ENCODE measurements at regions not wholly inside any gene's neighbourhood (a gene's known extent, or its start where the extent isn't known, plus 50 kb on each side); places are given as distances from the start of the nearest gene placed in this dataset.

DNA sequence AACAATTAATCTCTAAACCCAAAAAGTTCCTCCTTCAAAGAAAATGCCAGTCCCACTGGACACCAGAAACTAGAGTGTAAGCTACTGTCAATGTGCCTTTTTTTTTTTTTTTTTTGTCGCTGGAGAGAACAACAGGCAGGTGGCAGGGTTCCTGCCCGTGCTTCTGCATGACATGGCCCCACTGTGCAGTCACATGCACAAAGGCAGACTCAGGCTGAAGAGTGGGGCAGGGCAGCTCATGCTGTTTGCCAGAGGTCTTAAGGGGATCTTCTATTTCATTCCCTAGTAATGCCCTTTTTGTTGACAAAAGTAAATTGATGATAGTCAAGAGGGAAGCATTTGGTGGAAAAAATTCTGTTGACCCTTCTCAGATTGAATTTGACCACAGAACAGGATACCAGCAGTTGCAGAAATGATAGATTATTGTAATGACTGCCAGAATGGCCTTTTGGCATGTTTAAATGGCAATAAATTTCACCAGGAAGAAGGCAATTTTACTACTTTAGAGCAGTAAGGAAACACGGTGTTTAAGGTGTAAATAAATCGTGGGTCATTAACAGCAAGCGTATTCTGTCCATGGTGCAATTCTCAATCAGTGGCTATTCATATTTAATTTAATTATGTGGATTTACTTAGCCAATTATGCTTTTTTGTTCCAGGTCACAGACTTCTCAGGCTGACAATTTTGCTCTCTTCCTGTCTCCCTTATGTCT is 80.9 kb downstream of the NKX6-1 start:
- H3K9me3 ChIP-seq (ENCODE audit: low read depth, low read length) = no peaks in the 10 kb centered on the region
- H3K4me3 ChIP-seq = no peak overlapping the region
- H3K36me3 ChIP-seq (ENCODE audit: insufficient read depth, low read length) = no peaks in the 10 kb centered on the region
- H3K9ac ChIP-seq (ENCODE audit: insufficient read length) = no peak overlapping the region
- no peak for TF ChIP-seq POLR2AphosphoS5 (IDR thresholded peaks at IDR 0.05; ENCODE audit: borderline replicate concordance, low read depth, low read length)
- no peak for DNase-seq (ENCODE audit: low read depth, low spot score)
- no peak overlapping the region for H3K27ac ChIP-seq

DNA sequence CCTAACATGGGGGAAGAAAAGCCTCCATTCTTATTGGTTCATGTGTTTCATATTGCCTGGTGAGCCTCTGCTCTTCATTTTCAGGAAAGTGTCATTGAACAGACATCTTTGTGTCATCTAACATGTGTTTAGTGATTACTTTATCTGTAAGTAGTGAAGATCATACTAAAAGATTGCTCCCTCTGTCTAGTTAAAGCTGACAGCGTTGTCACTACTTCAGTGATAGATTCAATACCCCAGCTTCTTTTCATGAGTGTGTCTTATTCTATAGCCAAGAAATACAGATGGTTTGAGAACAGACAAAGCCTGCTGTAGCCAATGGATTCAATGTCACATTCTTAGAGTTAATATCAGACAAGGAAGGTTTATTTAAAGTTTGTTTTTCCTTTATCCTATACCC is 85.1 kb downstream of the NKX6-1 start:
- H3K36me3 ChIP-seq (ENCODE audit: insufficient read depth, low read length) = no peaks in the 10 kb centered on the region
- H3K9ac ChIP-seq (ENCODE audit: insufficient read length) = no peak overlapping the region
- H3K27ac ChIP-seq = no peak overlapping the region
- H3K4me3 ChIP-seq = no peak overlapping the region
- H3K9me3 ChIP-seq (ENCODE audit: low read depth, low read length) = no peaks in the 10 kb centered on the region
- DNase-seq (ENCODE audit: low read depth, low spot score) = no peak
- TF ChIP-seq EZH2 (IDR thresholded peaks at IDR 0.05) = no peak
- no peak for TF ChIP-seq FOXP2 (optimal IDR thresholded peaks at IDR 0.05; ENCODE audit: control extremely low read depth, extremely low read length, insufficient read depth)
- no peak for TF ChIP-seq POLR2AphosphoS5 (IDR thresholded peaks at IDR 0.05; ENCODE audit: borderline replicate concordance, low read depth, low read length)

DNA sequence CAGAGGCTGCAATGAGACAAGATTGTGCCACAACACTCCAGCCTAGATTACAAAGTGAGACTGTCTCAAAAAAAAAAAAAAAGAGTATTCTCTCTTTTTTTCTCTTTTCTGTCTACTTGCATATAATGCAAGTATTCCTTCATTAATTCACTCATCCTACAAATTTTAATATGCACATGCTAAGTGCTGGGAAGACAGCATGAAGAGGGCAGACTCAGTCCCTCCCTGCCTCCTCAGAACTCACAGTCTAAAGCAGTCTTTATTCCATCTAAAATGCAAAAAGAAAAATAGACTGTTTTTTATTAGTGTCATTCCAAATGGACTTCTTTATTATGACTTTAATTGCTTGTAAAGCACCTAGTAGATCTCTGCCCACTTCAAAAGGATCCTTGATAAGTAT is 85.6 kb downstream of the NKX6-1 start:
- no peaks in the 10 kb centered on the region for H3K36me3 ChIP-seq (ENCODE audit: insufficient read depth, low read length)
- no peak for DNase-seq (ENCODE audit: low read depth, low spot score)
- TF ChIP-seq FOXP2 (optimal IDR thresholded peaks at IDR 0.05; ENCODE audit: control extremely low read depth, extremely low read length, insufficient read depth) (no peak), POLR2AphosphoS5 (IDR thresholded peaks at IDR 0.05; ENCODE audit: borderline replicate concordance, low read depth, low read length) (no peak), EZH2 (IDR thresholded peaks at IDR 0.05) (no peak)
- H3K4me3 ChIP-seq = no peak overlapping the region
- no peak overlapping the region for H3K9ac ChIP-seq (ENCODE audit: insufficient read length)
- no peaks in the 10 kb centered on the region for H3K9me3 ChIP-seq (ENCODE audit: low read depth, low read length)
- H3K27ac ChIP-seq = no peak overlapping the region

GRCh38 chr4:84412062-84412461 is 87.0 kb downstream of the NKX6-1 start:
- Histone ChIP-seq H3K9me3 (ENCODE audit: low read depth, low read length) (no peaks in the 10 kb centered on the region), H3K27ac (no peak overlapping the region), H3K36me3 (ENCODE audit: insufficient read depth, low read length) (no peaks in the 10 kb centered on the region), H3K9ac (ENCODE audit: insufficient read length) (no peak overlapping the region), H3K4me3 (no peak overlapping the region)
- TF ChIP-seq FOXP2 (optimal IDR thresholded peaks at IDR 0.05; ENCODE audit: control extremely low read depth, extremely low read length, insufficient read depth) = no peak
- no peak for TF ChIP-seq EZH2 (IDR thresholded peaks at IDR 0.05)
- no peak for TF ChIP-seq POLR2AphosphoS5 (IDR thresholded peaks at IDR 0.05; ENCODE audit: borderline replicate concordance, low read depth, low read length)
- DNase-seq (ENCODE audit: low read depth, low spot score) = no peak

DNA sequence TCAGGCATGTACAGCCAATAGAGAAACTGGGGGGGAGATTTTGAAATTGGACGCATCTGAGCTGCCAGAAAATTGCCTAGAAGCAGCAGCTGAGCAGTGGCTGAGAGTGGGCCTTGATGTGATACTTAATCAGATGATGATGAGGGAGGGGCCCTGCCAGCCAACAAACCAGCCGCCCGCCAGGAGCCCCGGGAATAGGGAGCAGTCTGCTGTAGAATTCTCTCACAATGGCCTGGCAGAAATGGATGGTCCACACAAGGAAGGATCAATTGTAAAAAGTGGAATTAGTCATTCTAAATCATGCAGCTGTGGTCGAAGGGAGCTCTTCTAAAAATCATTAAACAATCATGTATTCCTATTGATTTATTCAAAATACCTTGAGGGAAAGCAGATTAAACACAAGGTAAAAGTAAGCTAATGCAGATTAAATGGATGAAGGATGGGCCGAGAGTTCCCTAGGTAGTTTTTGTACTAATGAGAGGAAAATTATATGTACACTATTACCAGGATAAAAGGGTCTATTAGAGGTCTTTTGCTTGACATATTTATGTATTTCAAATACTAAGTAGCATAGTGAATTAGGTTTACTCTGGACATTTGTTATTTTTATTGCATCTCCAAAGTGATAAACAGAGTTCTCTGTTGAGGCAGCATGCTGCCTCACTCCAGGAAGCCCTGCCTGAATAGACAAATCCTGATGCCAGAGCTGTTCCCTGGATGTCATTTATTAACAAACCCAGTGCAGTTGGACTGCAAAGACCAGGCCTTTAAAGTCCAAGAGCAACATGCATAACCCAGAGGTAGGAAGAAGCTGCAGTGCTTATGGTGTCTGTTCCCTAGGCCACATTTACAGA is 91.3 kb downstream of the NKX6-1 start:
- Histone ChIP-seq H3K4me3 (no peak overlapping the region), H3K9ac (ENCODE audit: insufficient read length) (no peak overlapping the region), H3K27ac (no peak overlapping the region), H3K9me3 (ENCODE audit: low read depth, low read length) (no peaks in the 10 kb centered on the region), H3K36me3 (ENCODE audit: insufficient read depth, low read length) (no peaks in the 10 kb centered on the region)
- no peak for TF ChIP-seq FOXP2 (optimal IDR thresholded peaks at IDR 0.05; ENCODE audit: control extremely low read depth, extremely low read length, insufficient read depth)
- TF ChIP-seq POLR2AphosphoS5 (IDR thresholded peaks at IDR 0.05; ENCODE audit: borderline replicate concordance, low read depth, low read length) = no peak
- TF ChIP-seq EZH2 (IDR thresholded peaks at IDR 0.05) = no peak
- DNase-seq (ENCODE audit: low read depth, low spot score) = no peak

DNA sequence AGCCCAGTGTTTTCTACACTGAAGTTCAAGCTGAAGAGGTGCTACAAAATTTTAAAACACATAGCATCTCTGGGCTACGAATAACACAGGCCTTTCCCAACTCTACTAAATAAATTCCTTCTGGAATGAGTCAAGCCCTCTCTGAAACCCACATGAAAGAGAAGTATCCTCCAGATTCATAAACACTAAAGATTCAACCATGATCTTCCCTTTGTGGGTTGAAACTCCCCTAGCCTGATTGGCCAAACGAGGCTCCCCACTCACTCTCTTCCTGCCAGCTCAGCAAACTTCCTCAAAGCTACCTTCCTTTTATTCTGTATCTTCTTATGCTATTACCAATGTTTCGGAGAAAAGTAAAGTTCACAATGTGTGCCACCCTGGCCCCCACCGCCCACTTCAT is 95.4 kb downstream of the NKX6-1 start:
- H3K36me3 ChIP-seq (ENCODE audit: insufficient read depth, low read length) = no peaks in the 10 kb centered on the region
- no peaks in the 10 kb centered on the region for H3K9me3 ChIP-seq (ENCODE audit: low read depth, low read length)
- TF ChIP-seq POLR2AphosphoS5 (IDR thresholded peaks at IDR 0.05; ENCODE audit: borderline replicate concordance, low read depth, low read length) (no peak), EZH2 (IDR thresholded peaks at IDR 0.05) (no peak), FOXP2 (optimal IDR thresholded peaks at IDR 0.05; ENCODE audit: control extremely low read depth, extremely low read length, insufficient read depth) (no peak)
- no peak overlapping the region for H3K9ac ChIP-seq (ENCODE audit: insufficient read length)
- no peak overlapping the region for H3K27ac ChIP-seq
- H3K4me3 ChIP-seq = no peak overlapping the region
- no peak for DNase-seq (ENCODE audit: low read depth, low spot score)

- Histone ChIP-seq H3K27ac (no peak overlapping the region), H3K9ac (ENCODE audit: insufficient read length) (no peak overlapping the region), H3K36me3 (ENCODE audit: insufficient read depth, low read length) (no peaks in the 10 kb centered on the region), H3K9me3 (ENCODE audit: low read depth, low read length) (no peaks in the 10 kb centered on the region), H3K4me3 (no peak overlapping the region)
- TF ChIP-seq POLR2AphosphoS5 (IDR thresholded peaks at IDR 0.05; ENCODE audit: borderline replicate concordance, low read depth, low read length) = no peak
- TF ChIP-seq EZH2 (IDR thresholded peaks at IDR 0.05) = no peak
- no peak for TF ChIP-seq FOXP2 (optimal IDR thresholded peaks at IDR 0.05; ENCODE audit: control extremely low read depth, extremely low read length, insufficient read depth)
- no peak for DNase-seq (ENCODE audit: low read depth, low spot score)
Measured at GRCh38 chr4:84401701-84402306, 97.3 kb downstream of the NKX6-1 start.

DNA sequence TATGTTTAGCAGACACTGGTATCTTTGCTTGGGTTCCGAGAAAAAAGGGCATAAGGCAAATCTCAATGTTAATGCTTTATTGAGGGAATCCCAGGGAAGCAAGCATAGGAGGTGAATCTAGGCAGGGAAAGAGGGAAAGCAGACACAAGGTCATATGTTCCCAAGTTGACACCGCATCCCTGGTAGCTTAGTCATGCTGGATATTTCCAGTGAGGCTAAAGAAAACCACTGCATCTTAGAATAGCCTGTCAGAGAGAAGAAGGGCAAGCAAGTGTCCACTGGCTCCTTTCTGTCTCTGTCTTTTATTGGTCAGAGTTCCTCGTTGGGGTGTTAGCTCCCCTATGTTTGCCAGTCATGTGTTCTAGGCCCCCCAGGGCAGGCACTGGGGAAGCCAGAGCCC is 104.7 kb downstream of the NKX6-1 start:
- no peak overlapping the region for H3K27ac ChIP-seq
- H3K9ac ChIP-seq (ENCODE audit: insufficient read length) = no peak overlapping the region
- no peaks in the 10 kb centered on the region for H3K9me3 ChIP-seq (ENCODE audit: low read depth, low read length)
- DNase-seq (ENCODE audit: low read depth, low spot score) = no peak
- H3K36me3 ChIP-seq (ENCODE audit: insufficient read depth, low read length) = no peaks in the 10 kb centered on the region
- no peak for TF ChIP-seq EZH2 (IDR thresholded peaks at IDR 0.05)
- no peak overlapping the region for H3K4me3 ChIP-seq
